Neutrophil (primary cell): ENCODE measurements at regions not wholly inside any gene's neighbourhood (a gene's known extent, or its start where the extent isn't known, plus 50 kb on each side); places are given as distances from the start of the nearest gene placed in this dataset.

Source experiments
- H3K27ac ChIP-seq: fragments of 200-600 bp; sonication (generic); 2 replicates; pipeline ENCODE4 v1.5.1; 2016; ENCODE audit warnings: mild to moderate bottlenecking, moderate library complexity
- H3K27me3 ChIP-seq: fragments of 200-600 bp; sonication (generic); 2 replicates; pipeline ENCODE4 v1.6.0; 2016; ENCODE audit warnings: mild to moderate bottlenecking
- H3K36me3 ChIP-seq: fragments of 200-600 bp; sonication (generic); 2 replicates; pipeline ENCODE4 v1.5.1; 2017
- H3K4me1 ChIP-seq, 2 experiments: fragments of 200-600 bp in 1 of 2; sonication (generic) in 1 of 2; 1 replicate in 1 of 2; 2 replicates in 1 of 2; pipeline versions ENCODE4 v1.5.1 to v1.6.1; 2013 to 2016; ENCODE audit warnings: low read depth in 1 of 2, low read length in 1 of 2, mild to moderate bottlenecking in 1 of 2, moderate library complexity in 1 of 2; ENCODE audit not compliant: control insufficient read depth in 1 of 2, insufficient read depth in 1 of 2
- H3K4me3 ChIP-seq, 2 experiments: fragments of 200-600 bp in 1 of 2; sonication (generic) in 1 of 2; 1 replicate in 1 of 2; 2 replicates in 1 of 2; pipeline ENCODE4 v1.5.1; 2013 to 2016; ENCODE audit warnings: low read depth in 1 of 2, low read length in 1 of 2, mild to moderate bottlenecking in 1 of 2, moderate library complexity in 1 of 2
- H3K9me3 ChIP-seq: fragments of 200-600 bp; sonication (generic); 2 replicates; pipeline ENCODE4 v1.5.1; 2016
- TF ChIP-seq, protein P1 (sequence below): fragments of 200-600 bp; sonication (generic); IDR thresholded peaks from 2 replicates; pipeline ENCODE4 v1.5.1; 2016; ENCODE audit warnings: antibody characterized with exemption

DNA sequence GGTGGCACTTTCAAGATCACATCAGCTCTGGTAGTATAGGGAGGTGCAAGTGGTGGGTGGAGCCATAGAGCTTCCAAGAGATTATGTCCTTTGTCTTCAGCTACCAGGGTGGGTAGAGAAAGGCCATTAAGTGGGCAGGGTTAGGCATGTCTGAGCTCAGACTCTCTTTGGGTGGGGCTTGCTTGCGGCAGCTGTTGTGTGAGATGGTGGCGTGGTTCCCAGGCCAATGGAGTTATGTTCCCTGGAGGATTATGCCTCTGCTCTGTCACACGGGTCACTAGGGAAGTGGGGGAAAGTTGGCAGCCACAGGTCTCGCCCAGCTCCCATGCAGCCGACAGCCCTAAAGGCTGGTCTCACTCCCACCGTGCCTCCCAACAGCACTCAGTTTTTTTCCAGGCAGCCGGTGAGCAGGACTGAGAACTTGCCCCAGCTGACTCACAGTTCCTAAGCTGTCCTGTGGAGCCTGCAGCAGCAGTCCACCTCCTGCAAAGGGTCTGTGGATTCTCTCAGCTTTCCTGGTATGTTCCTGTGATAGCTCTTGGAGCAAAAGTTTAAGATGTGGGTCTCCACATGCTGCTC is 459.0 kb downstream of the SH2D4B start:
- Histone ChIP-seq H3K4me1 (no peaks in the 10 kb centered on the region), H3K36me3 (no peaks in the 10 kb centered on the region), H3K4me3 (no peak overlapping the region), H3K27ac (no peak overlapping the region), H3K27me3 (no peaks in the 10 kb centered on the region), H3K9me3 (no peaks in the 10 kb centered on the region)
- TF ChIP-seq, protein P1, sequence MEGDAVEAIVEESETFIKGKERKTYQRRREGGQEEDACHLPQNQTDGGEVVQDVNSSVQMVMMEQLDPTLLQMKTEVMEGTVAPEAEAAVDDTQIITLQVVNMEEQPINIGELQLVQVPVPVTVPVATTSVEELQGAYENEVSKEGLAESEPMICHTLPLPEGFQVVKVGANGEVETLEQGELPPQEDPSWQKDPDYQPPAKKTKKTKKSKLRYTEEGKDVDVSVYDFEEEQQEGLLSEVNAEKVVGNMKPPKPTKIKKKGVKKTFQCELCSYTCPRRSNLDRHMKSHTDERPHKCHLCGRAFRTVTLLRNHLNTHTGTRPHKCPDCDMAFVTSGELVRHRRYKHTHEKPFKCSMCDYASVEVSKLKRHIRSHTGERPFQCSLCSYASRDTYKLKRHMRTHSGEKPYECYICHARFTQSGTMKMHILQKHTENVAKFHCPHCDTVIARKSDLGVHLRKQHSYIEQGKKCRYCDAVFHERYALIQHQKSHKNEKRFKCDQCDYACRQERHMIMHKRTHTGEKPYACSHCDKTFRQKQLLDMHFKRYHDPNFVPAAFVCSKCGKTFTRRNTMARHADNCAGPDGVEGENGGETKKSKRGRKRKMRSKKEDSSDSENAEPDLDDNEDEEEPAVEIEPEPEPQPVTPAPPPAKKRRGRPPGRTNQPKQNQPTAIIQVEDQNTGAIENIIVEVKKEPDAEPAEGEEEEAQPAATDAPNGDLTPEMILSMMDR, result no peak

DNA sequence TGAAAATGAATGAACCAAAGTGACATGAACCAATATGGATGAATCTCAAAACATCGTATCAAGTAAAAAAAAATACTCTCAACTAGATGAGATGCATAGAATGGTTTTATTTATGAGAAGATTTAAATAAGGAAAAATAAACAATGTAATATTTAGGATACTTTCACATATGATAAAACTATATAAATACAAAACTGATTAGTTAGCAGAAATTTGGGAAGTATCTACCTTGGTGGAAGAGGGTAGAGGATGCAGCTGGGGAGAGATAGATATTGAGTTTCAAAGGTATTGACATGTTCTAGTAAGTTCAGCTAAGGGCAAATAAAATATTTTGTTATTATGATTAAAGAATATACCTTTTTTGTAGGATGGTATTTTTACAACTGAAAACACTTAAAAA is 463.1 kb downstream of the SH2D4B start:
- no peaks in the 10 kb centered on the region for H3K9me3 ChIP-seq
- H3K27ac ChIP-seq, result no peak overlapping the region
- TF ChIP-seq, protein P1, result no peak
- H3K27me3 ChIP-seq, result no peaks in the 10 kb centered on the region
- H3K4me1 ChIP-seq, result no peaks in the 10 kb centered on the region
- no peak overlapping the region for H3K4me3 ChIP-seq
- H3K36me3 ChIP-seq, result no peaks in the 10 kb centered on the region

DNA sequence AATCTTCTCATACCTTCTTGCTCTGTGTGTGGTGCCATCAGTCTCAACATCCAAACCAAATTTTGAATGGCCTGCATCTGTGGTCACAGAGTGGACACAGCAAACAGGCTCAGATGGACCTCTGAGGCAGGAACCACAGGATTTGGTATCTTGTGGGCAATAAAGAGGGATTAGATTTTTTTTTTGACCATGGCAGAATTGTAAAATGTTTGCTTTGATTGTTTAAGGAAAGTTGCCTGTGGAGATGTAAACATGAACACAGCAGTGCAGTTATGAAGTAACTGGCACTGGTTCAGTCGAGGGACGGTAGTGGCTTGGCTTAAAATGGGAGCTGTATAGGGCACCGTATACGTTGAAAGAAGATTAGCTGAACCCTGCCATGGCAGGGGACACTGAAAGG is 464.7 kb downstream of the SH2D4B start:
- Histone ChIP-seq H3K36me3 (no peaks in the 10 kb centered on the region), H3K9me3 (no peaks in the 10 kb centered on the region), H3K4me1 (no peaks in the 10 kb centered on the region), H3K27me3 (no peaks in the 10 kb centered on the region), H3K27ac (no peak overlapping the region), H3K4me3 (no peak overlapping the region)
- TF ChIP-seq, protein P1, result no peak

DNA sequence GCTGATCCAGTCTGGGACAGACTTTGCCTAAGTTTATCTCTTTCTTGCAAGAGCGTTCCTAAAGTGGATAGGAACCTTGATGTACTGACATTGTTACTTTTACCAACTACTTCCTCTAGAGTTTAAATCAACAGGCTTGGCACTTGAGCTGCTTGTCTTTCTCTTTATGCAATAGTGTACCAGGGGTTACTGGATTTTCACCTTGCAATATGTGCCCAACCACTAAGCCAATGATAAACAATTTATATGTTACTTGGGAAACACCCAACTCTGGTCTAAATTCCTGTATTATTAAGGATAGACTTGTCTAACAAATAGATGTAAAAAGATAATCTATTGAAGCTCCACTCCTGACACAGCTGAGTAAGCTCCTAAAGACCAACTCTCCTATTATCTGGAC is 470.2 kb downstream of the SH2D4B start:
- Histone ChIP-seq H3K27me3 (no peaks in the 10 kb centered on the region), H3K4me3 (no peak overlapping the region), H3K27ac (no peak overlapping the region), H3K4me1 (no peaks in the 10 kb centered on the region), H3K9me3 (no peaks in the 10 kb centered on the region), H3K36me3 (no peaks in the 10 kb centered on the region)
- TF ChIP-seq, protein P1, result no peak

DNA sequence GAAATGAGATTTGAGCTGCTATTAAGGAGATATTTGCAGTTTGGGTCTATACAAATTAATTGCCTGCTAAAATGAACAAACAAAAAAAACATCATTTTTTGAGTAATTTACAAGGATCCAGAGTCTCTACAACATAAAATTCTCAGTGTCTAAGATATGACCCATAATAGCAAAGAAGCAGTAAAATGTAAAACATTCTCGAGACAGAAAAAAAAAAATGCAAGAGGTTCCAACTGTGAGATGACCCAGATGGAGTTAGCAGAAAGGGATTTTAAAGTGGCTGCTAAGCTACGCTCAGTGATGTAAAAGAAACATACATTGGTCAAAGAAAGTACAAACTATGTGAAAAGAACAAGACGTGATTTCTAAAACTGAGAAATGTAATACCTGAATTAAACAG is 471.0 kb downstream of the SH2D4B start:
- no peak overlapping the region for H3K4me3 ChIP-seq
- H3K27me3 ChIP-seq, result no peaks in the 10 kb centered on the region
- H3K9me3 ChIP-seq, result no peaks in the 10 kb centered on the region
- TF ChIP-seq, protein P1, result no peak
- peaks cover 0 to 2% of the 10 kb centered on the region in 2 experiments for H3K4me1 ChIP-seq
- no peaks in the 10 kb centered on the region for H3K36me3 ChIP-seq
- no peak overlapping the region for H3K27ac ChIP-seq

DNA sequence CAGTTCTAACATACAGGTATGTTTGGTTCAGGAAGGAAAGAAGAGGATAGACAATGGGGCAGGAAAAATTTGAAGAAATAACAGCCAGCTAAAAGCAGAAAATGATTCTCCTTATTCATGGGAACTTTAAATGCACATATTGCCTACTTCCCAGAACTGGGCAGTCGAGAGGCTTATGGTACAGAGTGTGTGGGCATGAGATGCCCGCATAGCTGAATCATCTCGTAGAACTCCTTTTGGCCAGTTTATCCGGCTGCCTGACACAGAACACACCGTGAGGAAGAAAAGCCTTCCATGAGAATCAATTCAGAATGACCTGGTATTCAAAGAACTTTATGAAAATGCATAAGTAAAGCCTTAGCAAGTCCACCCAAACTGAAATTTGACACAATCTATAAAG is 471.6 kb downstream of the SH2D4B start:
- Histone ChIP-seq H3K27me3 (no peaks in the 10 kb centered on the region), H3K4me3 (no peak overlapping the region), H3K36me3 (no peaks in the 10 kb centered on the region), H3K9me3 (no peaks in the 10 kb centered on the region), H3K27ac (no peak overlapping the region), H3K4me1 (peaks cover 0 to 7% of the 10 kb centered on the region in 2 experiments)
- TF ChIP-seq, protein P1, result no peak
